H1 (cell line): ENCODE measurements at regions not wholly inside any gene's neighbourhood (a gene's known extent, or its start where the extent isn't known, plus 50 kb on each side); places are given as distances from the start of the nearest gene placed in this dataset.
A peak's percentile ranks its signal among the peaks of the same experiment; 100 is the strongest.

Experiments
- CTCF ChIA-PET: fragments of 300-600 bp; sonication (Branson Sonifier 250); formaldehyde crosslinking; loops from one replicate; lab custom pipeline; 2021; ENCODE audit not compliant: partially characterized antibody; lab: Charles Lee
- POLR2A ChIA-PET: fragments of 300-600 bp; sonication (Branson Sonifier 250); formaldehyde crosslinking; loops from one replicate; lab custom pipeline; 2021; ENCODE audit warnings: inconsistent platforms; ENCODE audit not compliant: partially characterized antibody; lab: Charles Lee
- DNase-seq, 2 experiments: peaks; one replicate each; pipeline versions ENCODE4 v3.0.0 to v3.0.0-alpha.2; 2010 to 2022; ENCODE audit warnings: low spot score in 2 of 2, low read depth in 1 of 2, mixed read lengths in 1 of 2
- FAIRE-seq: peaks from 2 replicates; lab custom pipeline; 2011; peaks lifted over from hg19 to GRCh38; lab: Jason Lieb, UNC
- H2AFZ ChIP-seq: 2 replicates; pipeline ENCODE4 v1.8.1; 2012; ENCODE audit warnings: low read length, inconsistent platforms
- H2AK5ac ChIP-seq: 2 replicates; pipeline ENCODE4 v1.6.1; 2013; ENCODE audit warnings: low read depth, low read length
- H2BK120ac ChIP-seq: replicated peaks from 2 replicates; pipeline ENCODE3; 2013; ENCODE audit warnings: low read depth, low read length, inconsistent platforms
- H2BK12ac ChIP-seq: 2 replicates; pipeline ENCODE4 v1.6.1; 2013; ENCODE audit warnings: low read depth, low read length
- H2BK15ac ChIP-seq: 2 replicates; pipeline ENCODE4 v1.6.1; 2013; ENCODE audit warnings: low read length
- H2BK20ac ChIP-seq: 2 replicates; pipeline ENCODE4 v1.6.1; 2013; ENCODE audit warnings: low read length
- H2BK5ac ChIP-seq: 2 replicates; pipeline ENCODE4 v1.6.1; 2013; ENCODE audit warnings: low read depth, low read length
- H3K14ac ChIP-seq: 2 replicates; pipeline ENCODE4 v1.6.1; 2013; ENCODE audit warnings: inconsistent platforms; ENCODE audit not compliant: insufficient read length
- H3K18ac ChIP-seq: 2 replicates; pipeline ENCODE4 v1.6.1; 2013; ENCODE audit warnings: low read length; ENCODE audit errors: extremely low read depth
- H3K23ac ChIP-seq: 2 replicates; pipeline ENCODE4 v1.6.1; 2013; ENCODE audit warnings: inconsistent platforms; ENCODE audit not compliant: insufficient read length
- H3K23me2 ChIP-seq: 2 replicates; pipeline ENCODE4 v1.6.1; 2013; ENCODE audit warnings: low read depth, low read length
- H3K27ac ChIP-seq: 2 replicates; pipeline ENCODE4 v1.6.1; 2011; ENCODE audit warnings: low read depth, low read length, inconsistent platforms
- H3K27me3 ChIP-seq, 4 experiments: replicated peaks in 1 of 4; 1 replicate in 1 of 4; 2 replicates in 3 of 4; pipeline versions ENCODE4 v1.6.1 to v1.8.1; 2011 to 2013; ENCODE audit warnings: low read length in 3 of 4, mild to moderate bottlenecking in 3 of 4, inconsistent platforms in 2 of 4, mixed read lengths in 2 of 4, moderate library complexity in 1 of 4; ENCODE audit not compliant: control insufficient read depth in 3 of 4, insufficient read depth in 3 of 4; ENCODE audit errors: extremely low read depth in 1 of 4
- H3K36me3 ChIP-seq, 4 experiments: 2 replicates each; pipeline versions ENCODE4 v1.6.1 to v1.8.1; 2011 to 2013; ENCODE audit warnings: mild to moderate bottlenecking in 4 of 4, low read length in 3 of 4, moderate library complexity in 2 of 4, control low read depth in 1 of 4, inconsistent platforms in 1 of 4; ENCODE audit not compliant: insufficient read depth in 4 of 4, control insufficient read depth in 2 of 4
- H3K4ac ChIP-seq: replicated peaks from 2 replicates; pipeline ENCODE3; 2013; ENCODE audit warnings: low read length, low read depth, mixed read lengths, inconsistent platforms; ENCODE audit not compliant: insufficient read length
- H3K4me1 ChIP-seq, 4 experiments: replicated peaks in 1 of 4; 1 replicate in 1 of 4; 2 replicates in 3 of 4; pipeline versions ENCODE4 v1.6.1 to v1.8.1; 2011 to 2013; ENCODE audit warnings: low read length in 3 of 4, inconsistent platforms in 2 of 4, mixed read lengths in 1 of 4; ENCODE audit not compliant: insufficient read depth in 4 of 4, control insufficient read depth in 3 of 4
- H3K4me2 ChIP-seq, 2 experiments: 2 replicates each; pipeline versions ENCODE4 v1.6.1 to v1.8.1; 2011 to 2013; ENCODE audit warnings: low read depth in 2 of 2, low read length in 2 of 2, control low read depth in 1 of 2, inconsistent platforms in 1 of 2, mild to moderate bottlenecking in 1 of 2; ENCODE audit not compliant: insufficient read depth in 1 of 2
- H3K4me3 ChIP-seq, 4 experiments: fragments of 200-600, 300-600 bp in 1 of 4; sonication (generic), shearing (Covaris generic), sonication (Bioruptor Twin) in 1 of 4; 2 replicates each; pipeline versions ENCODE4 v1.5.1 to v1.8.1; 2011 to 2016; ENCODE audit warnings: low read length in 4 of 4, low read depth in 3 of 4, control low read depth in 2 of 4, inconsistent platforms in 2 of 4, mild to moderate bottlenecking in 2 of 4, mixed read lengths in 1 of 4, moderate library complexity in 1 of 4; ENCODE audit not compliant: insufficient read depth in 2 of 4; ENCODE audit errors: extremely low read depth in 1 of 4
- H3K56ac ChIP-seq: replicated peaks from 2 replicates; pipeline ENCODE3; 2013; ENCODE audit warnings: low read depth, mild to moderate bottlenecking, mixed read lengths, low read length, inconsistent platforms; ENCODE audit not compliant: insufficient read length
- H3K79me1 ChIP-seq: 2 replicates; pipeline ENCODE4 v1.6.1; 2013; ENCODE audit warnings: low read depth, low read length, control low read depth
- H3K79me2 ChIP-seq, 2 experiments: 2 replicates each; pipeline versions ENCODE4 v1.6.1 to v1.8.1; 2012 to 2013; ENCODE audit warnings: low read length in 2 of 2, mild to moderate bottlenecking in 2 of 2, inconsistent platforms in 1 of 2; ENCODE audit not compliant: insufficient read depth in 2 of 2, control insufficient read depth in 1 of 2
- H3K9ac ChIP-seq, 4 experiments: replicated peaks in 1 of 4; 1 replicate in 1 of 4; 2 replicates in 3 of 4; pipeline versions ENCODE4 v1.6.1 to v1.8.1; 2011 to 2013; ENCODE audit warnings: low read depth in 3 of 4, low read length in 3 of 4, control low read depth in 2 of 4, mild to moderate bottlenecking in 2 of 4, moderate library complexity in 2 of 4, inconsistent platforms in 1 of 4; ENCODE audit errors: extremely low read depth in 1 of 4
- H3K9me3 ChIP-seq, 2 experiments: 2 replicates each; pipeline versions ENCODE4 v1.6.1 to v1.8.1; 2012 to 2013; ENCODE audit warnings: mild to moderate bottlenecking in 2 of 2, moderate library complexity in 2 of 2, control low read depth in 1 of 2, inconsistent platforms in 1 of 2, low read depth in 1 of 2, low read length in 1 of 2, mixed read lengths in 1 of 2; ENCODE audit not compliant: insufficient read depth in 2 of 2
- H4K20me1 ChIP-seq, 2 experiments: replicated peaks in 1 of 2; 2 replicates each; pipeline versions ENCODE3 to v1.8.1; 2011 to 2013; ENCODE audit warnings: inconsistent platforms in 2 of 2, low read length in 2 of 2, mild to moderate bottlenecking in 1 of 2; ENCODE audit not compliant: insufficient read depth in 2 of 2, control insufficient read depth in 1 of 2
- H4K5ac ChIP-seq: 2 replicates; pipeline ENCODE4 v1.6.1; 2013; ENCODE audit warnings: low read length, low read depth, mixed read lengths, inconsistent platforms; ENCODE audit not compliant: insufficient read length
- H4K8ac ChIP-seq: 2 replicates; pipeline ENCODE4 v1.8.0; 2013; ENCODE audit warnings: mild to moderate bottlenecking, moderate library complexity, low read length, inconsistent platforms; ENCODE audit not compliant: insufficient read depth; ENCODE audit errors: extremely low read depth
- H4K91ac ChIP-seq: replicated peaks from 2 replicates; pipeline ENCODE3; 2013; ENCODE audit warnings: low read length, mixed read lengths, inconsistent platforms; ENCODE audit not compliant: insufficient read length
- ATF3 ChIP-seq: IDR thresholded peaks from 2 replicates; pipeline ENCODE4 v1.6.1; 2011; ENCODE audit warnings: low read depth, mild to moderate bottlenecking, low read length; ENCODE audit not compliant: insufficient read depth
- JUND ChIP-seq: IDR thresholded peaks from 2 replicates; pipeline ENCODE4 v1.6.1; 2011; ENCODE audit warnings: mild to moderate bottlenecking, improper control_type of control experiment, low read length
- KDM4A ChIP-seq: IDR thresholded peaks from one replicate; pipeline ENCODE4 v1.7.1; 2012; ENCODE audit warnings: low read depth, mild to moderate bottlenecking, moderate library complexity, low read length, inconsistent platforms; ENCODE audit not compliant: severe bottlenecking
- NRF1 ChIP-seq: IDR thresholded peaks from 2 replicates; pipeline ENCODE4 v1.6.1; 2011; ENCODE audit warnings: mild to moderate bottlenecking, low read depth, low read length, improper control_type of control experiment
- POU5F1 ChIP-seq: IDR thresholded peaks from 2 replicates; pipeline ENCODE4 v1.6.1; 2011; ENCODE audit warnings: low read depth, mild to moderate bottlenecking, low read length, moderate library complexity
- RFX5 ChIP-seq: IDR thresholded peaks from 2 replicates; pipeline ENCODE4 v1.6.1; 2011; ENCODE audit warnings: low read depth, low read length, improper control_type of control experiment, borderline replicate concordance
- SRF ChIP-seq: IDR thresholded peaks from 2 replicates; pipeline ENCODE4 v1.6.1; 2011; ENCODE audit warnings: mild to moderate bottlenecking, low read depth, low read length, moderate library complexity
- TAF7 ChIP-seq: optimal IDR thresholded peaks from 2 replicates; pipeline ENCODE3; 2011; ENCODE audit warnings: low read depth, mild to moderate bottlenecking, inconsistent platforms, low read length, moderate library complexity, borderline replicate concordance
- ZNF274 ChIP-seq: IDR thresholded peaks from 2 replicates; pipeline ENCODE4 v1.7.0; 2012; ENCODE audit warnings: low read length, borderline replicate concordance; ENCODE audit errors: extremely low read depth
- WGBS, 2 experiments: shearing (Covaris generic) in 1 of 2; methylation state at CpG; one replicate each; pipeline versions ENCODE4 v1.1.6 to v1.1.7; 2013 to 2015; ENCODE audit warnings: low lambda C conversion rate in 2 of 2, mixed read lengths in 2 of 2, inconsistent platforms in 1 of 2, low coverage in 1 of 2, missing lambda C conversion rate in 1 of 2; ENCODE audit not compliant: insufficient replicate concordance in 2 of 2, insufficient coverage in 1 of 2, insufficient read length in 1 of 2; ENCODE audit errors: extremely low coverage in 1 of 2, missing lambda C conversion rate in 1 of 2; 5-methylcytosine and 5-hydroxymethylcytosine counted together
- TF ChIP-seq, protein P1 (sequence below): IDR thresholded peaks from 2 replicates; pipeline ENCODE4 v1.6.1; 2012; ENCODE audit warnings: low read length, inconsistent platforms

- Histone ChIP-seq H3K36me3 (no peaks in the 10 kb centered on the region), H2BK15ac (no peak overlapping the region), H2BK120ac (no peak overlapping the region), H3K4me1 (peaks cover 3 to 11% (median 5%) of the 10 kb centered on the region in 4 experiments; a peak in 5 of 7 replicates), H3K27me3 (no peaks in the 10 kb centered on the region), H4K8ac (no peak overlapping the region), H3K9me3 (no peaks in the 10 kb centered on the region), H3K23ac (no peak overlapping the region), H3K79me2 (no peaks in the 10 kb centered on the region), H2AFZ (no peak overlapping the region), H4K5ac (no peak overlapping the region), H4K20me1 (no peaks in the 10 kb centered on the region), H2BK12ac (no peak overlapping the region), H2BK5ac (no peak overlapping the region), H2AK5ac (no peak overlapping the region), H2BK20ac (no peak overlapping the region), H4K91ac (peak overlapping the region; percentile 11), H3K4me3 (no peak overlapping the region), H3K23me2 (no peaks in the 10 kb centered on the region), H3K9ac (no peak overlapping the region), H3K4me2 (no peak overlapping the region), H3K27ac (no peak overlapping the region), H3K56ac (no peak overlapping the region), H3K14ac (no peak overlapping the region), H3K4ac (no peak overlapping the region), H3K18ac (no peak overlapping the region), H3K79me1 (no peaks in the 10 kb centered on the region)
- WGBS, 2 experiments: 86% methylated on average over 10 of the region's 10 CpGs; no CpG with 5 or more reads in 1 of the 2 experiments
- DNase-seq: no peak
- POLR2A ChIA-PET: no interaction called here
- FAIRE-seq: no peak
- CTCF ChIA-PET: interaction anchor here (1.2 to 1.5 kb wide), 2 partner anchors 14 to 55 kb away, joined by 3 read pairs; no protein-coding TSS in a partner anchor
- TF ChIP-seq NRF1: no peak
- TF ChIP-seq POU5F1: no peak
- no peak for TF ChIP-seq ATF3
- no peak for TF ChIP-seq KDM4A
- no peak for TF ChIP-seq TAF7
- TF ChIP-seq, protein P1, sequence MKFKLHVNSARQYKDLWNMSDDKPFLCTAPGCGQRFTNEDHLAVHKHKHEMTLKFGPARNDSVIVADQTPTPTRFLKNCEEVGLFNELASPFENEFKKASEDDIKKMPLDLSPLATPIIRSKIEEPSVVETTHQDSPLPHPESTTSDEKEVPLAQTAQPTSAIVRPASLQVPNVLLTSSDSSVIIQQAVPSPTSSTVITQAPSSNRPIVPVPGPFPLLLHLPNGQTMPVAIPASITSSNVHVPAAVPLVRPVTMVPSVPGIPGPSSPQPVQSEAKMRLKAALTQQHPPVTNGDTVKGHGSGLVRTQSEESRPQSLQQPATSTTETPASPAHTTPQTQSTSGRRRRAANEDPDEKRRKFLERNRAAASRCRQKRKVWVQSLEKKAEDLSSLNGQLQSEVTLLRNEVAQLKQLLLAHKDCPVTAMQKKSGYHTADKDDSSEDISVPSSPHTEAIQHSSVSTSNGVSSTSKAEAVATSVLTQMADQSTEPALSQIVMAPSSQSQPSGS: no peak
- no peak for TF ChIP-seq JUND
- TF ChIP-seq RFX5: no peak
- TF ChIP-seq ZNF274: no peak
- no peak for TF ChIP-seq SRF
Observed at GRCh38 chr1:118253053-118253915, 68.3 kb upstream of the SPAG17 start.
